ENCODE measurements at regions not wholly inside any gene's neighbourhood (a gene's known extent, or its start where the extent isn't known, plus 50 kb on each side); places are given as distances from the start of the nearest gene placed in this dataset. TPM values are rescaled to one million over a fixed set of nuclear protein-coding genes. Genes with fewer than 3 reads are reported as not detected.

DNA sequence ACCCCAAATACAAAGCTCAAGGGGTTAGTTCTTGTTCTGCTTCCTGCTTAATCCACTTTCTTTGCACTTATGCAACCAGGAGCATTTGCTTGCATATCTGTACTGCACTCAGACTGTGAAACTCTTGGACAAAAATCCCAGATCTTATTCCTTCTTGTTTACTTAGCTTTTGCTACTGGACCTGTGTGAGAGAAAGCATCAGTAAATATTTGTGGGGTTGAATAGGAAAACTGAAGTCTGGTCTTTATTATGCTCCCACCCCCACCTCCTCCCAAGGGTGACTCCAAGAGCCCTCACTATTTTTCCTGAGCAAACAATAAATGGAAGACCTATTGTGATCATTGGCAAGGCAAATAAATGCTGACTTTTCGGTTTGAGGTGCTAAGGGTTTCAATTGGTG is 57.1 kb upstream of the VSTM2A start:
- no peaks in the 10 kb centered on the region for H3K36me3 ChIP-seq (ENCODE audit: control insufficient read depth in 1 of 2, insufficient read depth in 2 of 2, low read depth in 1 of 2, low read length in 2 of 2)
- H3K4me3 ChIP-seq (ENCODE audit: insufficient read depth in 1 of 2, low read depth in 1 of 2, low read length in 2 of 2): no peak overlapping the region
- WGBS: 45% methylated on average over 1 of the region's 1 CpG
- H3K4ac ChIP-seq (ENCODE audit: low read depth in 1 of 2, low read length in 2 of 2): no peak overlapping the region
- no peaks in the 10 kb centered on the region for H3K4me1 ChIP-seq (ENCODE audit: control insufficient read depth, insufficient read depth, low read depth, low read length)
- H4K91ac ChIP-seq (ENCODE audit: low read length): no peak overlapping the region
- no peak overlapping the region for H3K18ac ChIP-seq (ENCODE audit: low read depth in 1 of 2, low read length in 2 of 2)
- H4K8ac ChIP-seq (ENCODE audit: low read length): no peak overlapping the region
- no peak overlapping the region for H3K27ac ChIP-seq (ENCODE audit: low read length, poor library complexity, severe bottlenecking)
- no peak overlapping the region for H2AK5ac ChIP-seq (ENCODE audit: low read length, severe bottlenecking)
- H3K9ac ChIP-seq (ENCODE audit: low read length): no peak overlapping the region
- H2AFZ ChIP-seq (ENCODE audit: low read depth, low read length): no peak overlapping the region
- H3K14ac ChIP-seq (ENCODE audit: low read length in 2 of 2): no peak overlapping the region
- no peak overlapping the region for H2BK120ac ChIP-seq (ENCODE audit: low read depth, low read length)
- H2BK5ac ChIP-seq (ENCODE audit: low read depth, low read length, poor library complexity, severe bottlenecking): no peak overlapping the region
- no peak overlapping the region for H2BK12ac ChIP-seq (ENCODE audit: low read length in 2 of 2)
- H2BK15ac ChIP-seq (ENCODE audit: low read depth, poor library complexity, severe bottlenecking): no peak overlapping the region
- no peaks in the 10 kb centered on the region for H3K9me3 ChIP-seq (ENCODE audit: control insufficient read depth, low read length)
- no peaks in the 10 kb centered on the region for H3K27me3 ChIP-seq (ENCODE audit: control insufficient read depth in 1 of 2, insufficient read depth in 1 of 2, low read length in 2 of 2)
- no peaks in the 10 kb centered on the region for H3K79me1 ChIP-seq (replicated peaks; ENCODE audit: low read length, poor library complexity, severe bottlenecking)
- H3K4me2 ChIP-seq (ENCODE audit: low read length, poor library complexity, severe bottlenecking): no peak overlapping the region
- no peak for DNase-seq
- no peak overlapping the region for H3K23ac ChIP-seq (ENCODE audit: low read length in 2 of 2)

Small RNAs in the stretch of these regions (small RNA-seq; reads per million reads assigned to genes)
- not detected for gene AC074348.1 (ENCODE audit: low read depth)
- gene RNU2-29P (ENCODE audit: low read depth): not detected

All from mesenchymal stem cell (in vitro differentiated cells and primary cell).